HG02970 (cell line): ENCODE measurements at regions not wholly inside any gene's neighbourhood (a gene's known extent, or its start where the extent isn't known, plus 50 kb on each side); places are given as distances from the start of the nearest gene placed in this dataset.
"Not testable (repeated sequence)": the region's sequence is repeated elsewhere in the genome, so short reads cannot be mapped to it uniquely, and the experiment has no call there.

ENCODE experiments used
- ATAC-seq: cut with Tn5 transposase; IDR thresholded peaks from one replicate; pipeline ENCODE4 v1.9.1; 2021; ENCODE audit warnings: mild to moderate bottlenecking, moderate library complexity, moderate number of reproducible peaks; ENCODE audit not compliant: unreplicated experiment, low FRiP score

- ATAC-seq = no peak
Observed at GRCh38 chr6:88499845-88500699, 333.9 kb upstream of the CNR1 start.

GRCh38 chr6:88499436-88499835 lies 333.3 kb upstream of the CNR1 start:
- ATAC-seq = no peak

GRCh38 chr6:88497403-88497802 lies 331.3 kb upstream of the CNR1 start:
- ATAC-seq = not testable (repeated sequence)

- peak; percentile 56 for ATAC-seq
Observed at GRCh38 chr6:88494401-88495140, 328.4 kb upstream of the CNR1 start.

- peak; percentile 43 for ATAC-seq
Observed at GRCh38 chr6:88493717-88494116, 327.6 kb upstream of the CNR1 start.

GRCh38 chr6:88492824-88493223 lies 326.7 kb upstream of the CNR1 start:
- no peak for ATAC-seq

- ATAC-seq = no peak
Observed at GRCh38 chr6:88492241-88492640, 326.1 kb upstream of the CNR1 start.

GRCh38 chr6:88491266-88491880 lies 325.2 kb upstream of the CNR1 start:
- no peak for ATAC-seq

GRCh38 chr6:88490908-88491264 lies 324.7 kb upstream of the CNR1 start:
- ATAC-seq = no peak

- ATAC-seq = no peak
Observed at GRCh38 chr6:88490195-88490907, 324.2 kb upstream of the CNR1 start.

- no peak for ATAC-seq
Observed at GRCh38 chr6:88483424-88483823, 317.3 kb upstream of the CNR1 start.

GRCh38 chr6:88482465-88482864 lies 316.3 kb upstream of the CNR1 start:
- no peak for ATAC-seq

GRCh38 chr6:88481519-88481918 lies 315.4 kb upstream of the CNR1 start:
- ATAC-seq = no peak

- no peak for ATAC-seq
Observed at GRCh38 chr6:88480816-88481215, 314.7 kb upstream of the CNR1 start.

GRCh38 chr6:88477413-88477812 lies 311.3 kb upstream of the CNR1 start:
- no peak for ATAC-seq

GRCh38 chr6:88476388-88476787 lies 310.2 kb upstream of the CNR1 start:
- ATAC-seq = no peak

GRCh38 chr6:88474720-88475119 lies 308.6 kb upstream of the CNR1 start:
- ATAC-seq = no peak

GRCh38 chr6:88473589-88473988 lies 307.4 kb upstream of the CNR1 start:
- no peak for ATAC-seq

- ATAC-seq = no peak
Observed at GRCh38 chr6:88472851-88473525, 306.8 kb upstream of the CNR1 start.

- no peak for ATAC-seq
Observed at GRCh38 chr6:88459643-88460042, 293.5 kb upstream of the CNR1 start.
